ENCODE measurements at regions not wholly inside any gene's neighbourhood (a gene's known extent, or its start where the extent isn't known, plus 50 kb on each side); places are given as distances from the start of the nearest gene placed in this dataset.

GRCh38 chr18:29003194-29003593 is 826.3 kb upstream of the CDH2 start:
- BruUV-seq (replicated peaks), result no TSS peak
- in situ Hi-C loops (cut with HindIII; ENCODE audit: extremely low pct_ligation_motif_present, low pct_unique_long_range_greater_than_20kb) (no loop called here), intact Hi-C loops (cut with micrococcal nuclease; ENCODE audit: unreplicated experiment) (no loop called here)
- no peak for FAIRE-seq
- peak overlapping the region; percentile 6 for H2AFZ ChIP-seq (ENCODE audit: low read length)
- ChIA-PET CTCF (ENCODE audit: low intra/inter-chr PET ratio, low total read pairs) (no interaction called here), POLR2A (no interaction called here)
- H3K27ac ChIP-seq (ENCODE audit: extremely low read length, insufficient read depth, low read length), result no peak overlapping the region
- 0 out of 2 replicates have a peak, but pooled peaks cover 7% of the 10 kb centered on the region for H3K4me1 ChIP-seq (ENCODE audit: insufficient read depth, low read length)
- H3K4me3 ChIP-seq (replicated peaks in 1 of 3; ENCODE audit: insufficient read depth in 1 of 3, low read depth in 2 of 3, low read length in 3 of 3), result no peak overlapping the region
- no peak for DNase-seq (ENCODE audit: low spot score)
- 8% methylated on average over 2 of the region's 2 CpGs for WGBS (ENCODE audit: low lambda C conversion rate)
- no peak overlapping the region for H3K4me2 ChIP-seq (ENCODE audit: low read depth, low read length)
- H3K79me2 ChIP-seq (ENCODE audit: insufficient read depth, low read length), result no peaks in the 10 kb centered on the region
- no peak overlapping the region for H3K9ac ChIP-seq (ENCODE audit: insufficient read depth, low read depth, low read length)
- ATAC-seq, result no peak
- H4K20me1 ChIP-seq (ENCODE audit: insufficient read depth, low read length), result no peaks in the 10 kb centered on the region
- no peaks in the 10 kb centered on the region for H3K36me3 ChIP-seq (replicated peaks in 1 of 2; ENCODE audit: control insufficient read depth in 1 of 2, insufficient read depth in 2 of 2, low read length in 2 of 2)
- H3K27me3 ChIP-seq (ENCODE audit: control insufficient read depth in 1 of 2, insufficient read depth in 2 of 2, low read length in 2 of 2), result no peaks in the 10 kb centered on the region
- H3K9me3 ChIP-seq (ENCODE audit: low read length), result no peaks in the 10 kb centered on the region
- TF ChIP-seq ZNF546 (CRISPR knock-in tag; conservative IDR thresholded peaks at IDR 0.05) (no peak), KIAA2018 (CRISPR knock-in tag; IDR thresholded peaks at IDR 0.05; ENCODE audit: borderline replicate concordance) (no peak), TBL1XR1 (IDR thresholded peaks at IDR 0.05; ENCODE audit: borderline replicate concordance, low read length, partially characterized antibody) (no peak)
